H1 (cell line): ENCODE measurements at regions not wholly inside any gene's neighbourhood (a gene's known extent, or its start where the extent isn't known, plus 50 kb on each side); places are given as distances from the start of the nearest gene placed in this dataset.

Experiments used
- CTCF ChIA-PET: fragments of 300-600 bp; sonication (Branson Sonifier 250); formaldehyde crosslinking; loops from one replicate; lab custom pipeline; 2021; ENCODE audit not compliant: partially characterized antibody; lab: Charles Lee
- POLR2A ChIA-PET: fragments of 300-600 bp; sonication (Branson Sonifier 250); formaldehyde crosslinking; loops from one replicate; lab custom pipeline; 2021; ENCODE audit warnings: inconsistent platforms; ENCODE audit not compliant: partially characterized antibody; lab: Charles Lee
- DNase-seq, 2 experiments: peaks; one replicate each; pipeline versions ENCODE4 v3.0.0 to v3.0.0-alpha.2; 2010 to 2022; ENCODE audit warnings: low spot score in 2 of 2, low read depth in 1 of 2, mixed read lengths in 1 of 2
- FAIRE-seq: peaks from 2 replicates; lab custom pipeline; 2011; peaks lifted over from hg19 to GRCh38; lab: Jason Lieb, UNC
- H2AFZ ChIP-seq: 2 replicates; pipeline ENCODE4 v1.8.1; 2012; ENCODE audit warnings: low read length, inconsistent platforms
- H2AK5ac ChIP-seq: 2 replicates; pipeline ENCODE4 v1.6.1; 2013; ENCODE audit warnings: low read depth, low read length
- H2BK120ac ChIP-seq: replicated peaks from 2 replicates; pipeline ENCODE3; 2013; ENCODE audit warnings: low read depth, low read length, inconsistent platforms
- H2BK12ac ChIP-seq: 2 replicates; pipeline ENCODE4 v1.6.1; 2013; ENCODE audit warnings: low read depth, low read length
- H2BK15ac ChIP-seq: 2 replicates; pipeline ENCODE4 v1.6.1; 2013; ENCODE audit warnings: low read length
- H2BK20ac ChIP-seq: 2 replicates; pipeline ENCODE4 v1.6.1; 2013; ENCODE audit warnings: low read length
- H2BK5ac ChIP-seq: 2 replicates; pipeline ENCODE4 v1.6.1; 2013; ENCODE audit warnings: low read depth, low read length
- H3K14ac ChIP-seq: 2 replicates; pipeline ENCODE4 v1.6.1; 2013; ENCODE audit warnings: inconsistent platforms; ENCODE audit not compliant: insufficient read length
- H3K18ac ChIP-seq: 2 replicates; pipeline ENCODE4 v1.6.1; 2013; ENCODE audit warnings: low read length; ENCODE audit errors: extremely low read depth
- H3K23ac ChIP-seq: 2 replicates; pipeline ENCODE4 v1.6.1; 2013; ENCODE audit warnings: inconsistent platforms; ENCODE audit not compliant: insufficient read length
- H3K23me2 ChIP-seq: 2 replicates; pipeline ENCODE4 v1.6.1; 2013; ENCODE audit warnings: low read depth, low read length
- H3K27ac ChIP-seq: 2 replicates; pipeline ENCODE4 v1.6.1; 2011; ENCODE audit warnings: low read depth, low read length, inconsistent platforms
- H3K27me3 ChIP-seq, 4 experiments: replicated peaks in 1 of 4; 1 replicate in 1 of 4; 2 replicates in 3 of 4; pipeline versions ENCODE4 v1.6.1 to v1.8.1; 2011 to 2013; ENCODE audit warnings: low read length in 3 of 4, mild to moderate bottlenecking in 3 of 4, inconsistent platforms in 2 of 4, mixed read lengths in 2 of 4, moderate library complexity in 1 of 4; ENCODE audit not compliant: control insufficient read depth in 3 of 4, insufficient read depth in 3 of 4; ENCODE audit errors: extremely low read depth in 1 of 4
- H3K36me3 ChIP-seq, 4 experiments: 2 replicates each; pipeline versions ENCODE4 v1.6.1 to v1.8.1; 2011 to 2013; ENCODE audit warnings: mild to moderate bottlenecking in 4 of 4, low read length in 3 of 4, moderate library complexity in 2 of 4, control low read depth in 1 of 4, inconsistent platforms in 1 of 4; ENCODE audit not compliant: insufficient read depth in 4 of 4, control insufficient read depth in 2 of 4
- H3K4ac ChIP-seq: replicated peaks from 2 replicates; pipeline ENCODE3; 2013; ENCODE audit warnings: low read length, low read depth, mixed read lengths, inconsistent platforms; ENCODE audit not compliant: insufficient read length
- H3K4me1 ChIP-seq, 4 experiments: replicated peaks in 1 of 4; 1 replicate in 1 of 4; 2 replicates in 3 of 4; pipeline versions ENCODE4 v1.6.1 to v1.8.1; 2011 to 2013; ENCODE audit warnings: low read length in 3 of 4, inconsistent platforms in 2 of 4, mixed read lengths in 1 of 4; ENCODE audit not compliant: insufficient read depth in 4 of 4, control insufficient read depth in 3 of 4
- H3K4me2 ChIP-seq, 2 experiments: 2 replicates each; pipeline versions ENCODE4 v1.6.1 to v1.8.1; 2011 to 2013; ENCODE audit warnings: low read depth in 2 of 2, low read length in 2 of 2, control low read depth in 1 of 2, inconsistent platforms in 1 of 2, mild to moderate bottlenecking in 1 of 2; ENCODE audit not compliant: insufficient read depth in 1 of 2
- H3K4me3 ChIP-seq, 4 experiments: fragments of 200-600, 300-600 bp in 1 of 4; sonication (generic), shearing (Covaris generic), sonication (Bioruptor Twin) in 1 of 4; 2 replicates each; pipeline versions ENCODE4 v1.5.1 to v1.8.1; 2011 to 2016; ENCODE audit warnings: low read length in 4 of 4, low read depth in 3 of 4, control low read depth in 2 of 4, inconsistent platforms in 2 of 4, mild to moderate bottlenecking in 2 of 4, mixed read lengths in 1 of 4, moderate library complexity in 1 of 4; ENCODE audit not compliant: insufficient read depth in 2 of 4; ENCODE audit errors: extremely low read depth in 1 of 4
- H3K56ac ChIP-seq: replicated peaks from 2 replicates; pipeline ENCODE3; 2013; ENCODE audit warnings: low read depth, mild to moderate bottlenecking, mixed read lengths, low read length, inconsistent platforms; ENCODE audit not compliant: insufficient read length
- H3K79me1 ChIP-seq: 2 replicates; pipeline ENCODE4 v1.6.1; 2013; ENCODE audit warnings: low read depth, low read length, control low read depth
- H3K79me2 ChIP-seq, 2 experiments: 2 replicates each; pipeline versions ENCODE4 v1.6.1 to v1.8.1; 2012 to 2013; ENCODE audit warnings: low read length in 2 of 2, mild to moderate bottlenecking in 2 of 2, inconsistent platforms in 1 of 2; ENCODE audit not compliant: insufficient read depth in 2 of 2, control insufficient read depth in 1 of 2
- H3K9ac ChIP-seq, 4 experiments: replicated peaks in 1 of 4; 1 replicate in 1 of 4; 2 replicates in 3 of 4; pipeline versions ENCODE4 v1.6.1 to v1.8.1; 2011 to 2013; ENCODE audit warnings: low read depth in 3 of 4, low read length in 3 of 4, control low read depth in 2 of 4, mild to moderate bottlenecking in 2 of 4, moderate library complexity in 2 of 4, inconsistent platforms in 1 of 4; ENCODE audit errors: extremely low read depth in 1 of 4
- H3K9me3 ChIP-seq, 2 experiments: 2 replicates each; pipeline versions ENCODE4 v1.6.1 to v1.8.1; 2012 to 2013; ENCODE audit warnings: mild to moderate bottlenecking in 2 of 2, moderate library complexity in 2 of 2, control low read depth in 1 of 2, inconsistent platforms in 1 of 2, low read depth in 1 of 2, low read length in 1 of 2, mixed read lengths in 1 of 2; ENCODE audit not compliant: insufficient read depth in 2 of 2
- H4K20me1 ChIP-seq, 2 experiments: replicated peaks in 1 of 2; 2 replicates each; pipeline versions ENCODE3 to v1.8.1; 2011 to 2013; ENCODE audit warnings: inconsistent platforms in 2 of 2, low read length in 2 of 2, mild to moderate bottlenecking in 1 of 2; ENCODE audit not compliant: insufficient read depth in 2 of 2, control insufficient read depth in 1 of 2
- H4K5ac ChIP-seq: 2 replicates; pipeline ENCODE4 v1.6.1; 2013; ENCODE audit warnings: low read length, low read depth, mixed read lengths, inconsistent platforms; ENCODE audit not compliant: insufficient read length
- H4K8ac ChIP-seq: 2 replicates; pipeline ENCODE4 v1.8.0; 2013; ENCODE audit warnings: mild to moderate bottlenecking, moderate library complexity, low read length, inconsistent platforms; ENCODE audit not compliant: insufficient read depth; ENCODE audit errors: extremely low read depth
- H4K91ac ChIP-seq: replicated peaks from 2 replicates; pipeline ENCODE3; 2013; ENCODE audit warnings: low read length, mixed read lengths, inconsistent platforms; ENCODE audit not compliant: insufficient read length
- ATF3 ChIP-seq: IDR thresholded peaks from 2 replicates; pipeline ENCODE4 v1.6.1; 2011; ENCODE audit warnings: low read depth, mild to moderate bottlenecking, low read length; ENCODE audit not compliant: insufficient read depth
- JUN ChIP-seq: IDR thresholded peaks from 2 replicates; pipeline ENCODE4 v1.6.1; 2011; ENCODE audit warnings: low read depth, mild to moderate bottlenecking, improper control_type of control experiment, low read length
- WGBS, 2 experiments: shearing (Covaris generic) in 1 of 2; methylation state at CpG; one replicate each; pipeline versions ENCODE4 v1.1.6 to v1.1.7; 2013 to 2015; ENCODE audit warnings: low lambda C conversion rate in 2 of 2, mixed read lengths in 2 of 2, inconsistent platforms in 1 of 2, low coverage in 1 of 2, missing lambda C conversion rate in 1 of 2; ENCODE audit not compliant: insufficient replicate concordance in 2 of 2, insufficient coverage in 1 of 2, insufficient read length in 1 of 2; ENCODE audit errors: extremely low coverage in 1 of 2, missing lambda C conversion rate in 1 of 2; 5-methylcytosine and 5-hydroxymethylcytosine counted together

DNA sequence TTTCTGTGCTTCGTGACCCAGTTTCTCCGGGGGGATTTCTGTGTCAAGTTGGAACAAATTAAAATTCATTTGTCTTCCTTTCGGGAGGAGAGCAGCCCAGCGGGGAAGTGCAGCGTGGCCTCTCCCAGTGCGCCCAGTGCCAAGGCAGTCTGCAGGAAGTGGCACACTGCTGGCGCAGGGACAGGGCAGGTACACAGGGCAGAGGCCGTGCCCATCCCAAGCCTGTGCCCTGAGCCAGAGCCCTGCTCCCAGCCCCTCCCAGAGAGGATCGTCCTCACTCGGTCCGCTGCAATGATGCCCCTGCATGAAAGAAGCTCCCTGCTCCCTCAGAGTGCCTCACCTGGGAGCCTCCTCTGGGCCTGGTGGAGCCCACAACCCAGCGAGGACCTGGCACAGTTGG, 82.4 kb upstream of the PPP1R26 start:
- H2BK120ac ChIP-seq, result no peak overlapping the region
- H3K4ac ChIP-seq, result no peak overlapping the region
- no peak overlapping the region for H3K4me2 ChIP-seq
- no peak overlapping the region for H4K8ac ChIP-seq
- no peak overlapping the region for H3K14ac ChIP-seq
- no peak overlapping the region for H2BK15ac ChIP-seq
- no peaks in the 10 kb centered on the region for H3K79me1 ChIP-seq
- no peak overlapping the region for H2BK20ac ChIP-seq
- H3K36me3 ChIP-seq, result no peaks in the 10 kb centered on the region
- 93% methylated on average over 12 of the region's 12 CpGs; no CpG with 5 or more reads in 1 of the 2 experiments for WGBS, 2 experiments
- no peaks in the 10 kb centered on the region for H3K79me2 ChIP-seq
- H2BK12ac ChIP-seq, result no peak overlapping the region
- no peak overlapping the region for H2AFZ ChIP-seq
- ChIA-PET CTCF (interaction anchor here (1.2 kb wide), 1 partner anchor 15 kb away, joined by 3 read pairs; no protein-coding TSS in a partner anchor), POLR2A (no interaction called here)
- H3K9ac ChIP-seq, result no peak overlapping the region
- no peak overlapping the region for H4K5ac ChIP-seq
- no peak overlapping the region for H3K23ac ChIP-seq
- H3K9me3 ChIP-seq, result peaks cover 25 to 30% of the 10 kb centered on the region in 2 experiments
- no peaks in the 10 kb centered on the region for H4K20me1 ChIP-seq
- peaks cover 5% of the 10 kb centered on the region; the same call in 1 of the 2 replicates for H3K23me2 ChIP-seq
- no peak overlapping the region for H2AK5ac ChIP-seq
- H3K18ac ChIP-seq, result no peak overlapping the region
- H3K27me3 ChIP-seq, result no peaks in the 10 kb centered on the region; a peak in 1 of 7 replicates
- TF ChIP-seq ATF3 (no peak), JUN (no peak)
- TF ChIP-seq, all 59 proteins: peak for 0
- no peak for FAIRE-seq
- Histone ChIP-seq H2BK5ac (no peak overlapping the region), H3K56ac (no peak overlapping the region), H4K91ac (no peak overlapping the region), H3K4me1 (peaks cover 0 to 8% (median 1%) of the 10 kb centered on the region in 4 experiments; a peak in 3 of 7 replicates), H3K4me3 (no peak overlapping the region), H3K27ac (no peak overlapping the region)
- DNase-seq, result no peak
